HK-2 (cell line): ENCODE measurements at regions not wholly inside any gene's neighbourhood (a gene's known extent, or its start where the extent isn't known, plus 50 kb on each side); places are given as distances from the start of the nearest gene placed in this dataset.
"Not testable (repeated sequence)": the region's sequence is repeated elsewhere in the genome, so short reads cannot be mapped to it uniquely, and the experiment has no call there.

Source experiments
- DNase-seq: peaks from one replicate; pipeline ENCODE4 v3.0.0-alpha.2; 2018; ENCODE audit not compliant: unreplicated experiment

GRCh38 chr14:105708251-105709134, 182.1 kb downstream of the TMEM121 start:
- not testable (repeated sequence) for DNase-seq

GRCh38 chr14:105709281-105710118, 183.1 kb downstream of the TMEM121 start:
- DNase-seq: no peak

DNA sequence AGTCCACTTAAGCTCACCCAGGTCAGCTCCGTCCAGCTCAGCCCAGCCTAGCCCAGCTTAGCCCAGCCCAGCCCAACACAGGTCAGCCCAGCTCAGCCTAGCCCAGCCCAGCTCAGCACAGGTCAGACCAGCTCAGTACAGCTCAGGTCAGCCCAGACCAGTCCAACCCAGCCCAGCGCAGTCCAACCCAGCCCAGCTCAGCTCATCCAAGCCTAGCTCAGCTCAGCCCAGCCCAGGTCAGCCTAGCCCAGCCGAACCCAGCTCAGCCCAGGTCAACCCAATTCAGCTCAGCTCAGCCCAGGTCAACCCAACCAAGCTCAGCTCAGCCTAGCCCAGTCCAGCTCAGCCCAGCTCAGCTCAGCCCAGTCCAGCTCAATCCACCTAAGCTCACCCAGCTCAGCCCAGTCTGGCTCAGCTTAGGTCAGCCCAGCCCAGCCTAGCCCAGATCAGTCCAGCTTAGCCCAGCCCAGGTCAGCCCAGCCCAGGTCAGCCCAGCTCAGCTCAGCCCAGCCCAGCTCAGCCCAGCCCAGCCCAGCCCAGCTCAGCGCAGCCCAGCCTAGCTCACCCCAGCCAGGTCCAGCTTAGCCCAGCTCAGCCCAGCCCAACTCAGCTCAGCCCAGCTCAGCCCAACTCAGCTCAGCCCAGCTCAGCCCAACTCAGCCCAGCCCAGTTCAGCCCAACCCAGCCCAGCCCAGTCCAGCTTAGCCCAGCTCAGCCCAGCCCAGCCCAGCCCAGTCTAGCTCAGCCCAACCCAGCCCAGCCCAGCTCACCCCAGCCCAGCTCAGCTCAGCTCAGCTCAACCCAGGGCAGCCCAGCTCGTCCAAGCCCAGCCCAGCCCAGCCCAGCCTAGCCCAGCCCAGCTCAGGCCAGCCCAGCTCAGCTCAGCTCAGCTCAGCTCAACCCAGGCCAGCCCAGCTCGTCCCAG, 184.0 kb downstream of the TMEM121 start:
- DNase-seq: no peak

- no peak for DNase-seq
Measured at GRCh38 chr14:105711044-105711620, 184.7 kb downstream of the TMEM121 start.

GRCh38 chr14:105711841-105712460, 185.6 kb downstream of the TMEM121 start:
- DNase-seq: no peak

DNA sequence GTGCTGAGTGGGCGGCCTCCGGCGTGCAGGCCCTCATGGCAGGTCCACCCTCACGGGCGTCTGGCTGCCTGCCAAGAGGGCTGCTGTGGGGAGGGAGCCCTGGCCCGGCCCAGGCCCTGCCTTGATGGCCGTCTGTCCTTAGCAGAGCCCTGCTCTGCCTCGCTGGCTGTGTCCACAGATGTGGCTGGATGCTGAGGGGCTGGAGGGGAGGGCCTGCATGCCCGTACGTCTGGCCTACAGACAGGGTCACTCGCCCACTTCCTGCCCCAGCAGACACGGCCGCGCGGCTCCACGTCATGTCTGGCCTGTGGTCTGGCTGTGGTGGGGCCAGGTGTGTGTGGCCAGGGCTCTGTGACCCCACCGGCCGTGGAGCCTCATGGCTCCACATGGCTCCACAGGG, 186.3 kb downstream of the TMEM121 start:
- DNase-seq: not testable (repeated sequence)

GRCh38 chr14:105713160-105713559, 186.8 kb downstream of the TMEM121 start:
- DNase-seq: not testable (repeated sequence)

GRCh38 chr14:105713836-105714235, 187.5 kb downstream of the TMEM121 start:
- DNase-seq: not testable (repeated sequence)

- DNase-seq: not testable (repeated sequence)
Measured at GRCh38 chr14:105718787-105719186, 192.4 kb downstream of the TMEM121 start.

- not testable (repeated sequence) for DNase-seq
Measured at GRCh38 chr14:105720106-105720505, 193.7 kb downstream of the TMEM121 start.

DNA sequence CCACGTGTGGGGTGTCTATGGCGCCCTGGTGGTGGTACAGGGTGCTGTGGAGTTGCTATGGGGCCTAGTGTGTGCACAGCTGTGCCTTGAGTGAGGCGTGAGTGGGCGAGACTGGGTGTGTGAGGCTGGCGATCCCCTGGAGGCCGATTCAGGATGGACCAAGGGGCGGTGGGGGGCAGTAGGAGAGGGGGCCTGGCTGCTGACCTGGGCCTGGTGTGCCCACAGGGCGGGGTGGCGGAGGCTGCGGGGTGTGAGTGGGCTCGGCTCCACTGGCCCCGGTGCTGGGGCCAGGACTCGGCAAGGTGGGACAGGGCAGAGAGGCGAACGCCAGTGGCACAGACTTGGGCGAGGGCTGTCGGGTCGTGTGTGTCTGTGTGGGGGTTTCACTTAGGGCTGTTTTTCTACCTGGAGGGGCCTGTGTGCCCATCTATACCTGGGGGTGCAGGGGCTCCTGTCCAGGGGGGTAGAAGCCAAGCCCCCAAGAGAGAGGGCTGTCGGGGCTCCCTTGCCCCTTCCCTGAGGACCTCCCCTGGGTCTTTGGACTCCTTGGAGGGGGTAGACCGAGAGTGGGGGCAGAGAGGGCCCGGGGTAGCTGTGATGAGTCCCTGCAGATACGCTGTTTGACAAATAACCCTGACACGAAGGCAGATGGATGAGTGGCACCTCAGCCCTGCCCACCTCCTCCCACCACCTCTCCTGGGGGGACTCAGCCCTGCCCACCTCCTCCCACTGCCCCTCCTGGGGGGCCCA, 194.6 kb downstream of the TMEM121 start:
- not testable (repeated sequence) for DNase-seq

DNA sequence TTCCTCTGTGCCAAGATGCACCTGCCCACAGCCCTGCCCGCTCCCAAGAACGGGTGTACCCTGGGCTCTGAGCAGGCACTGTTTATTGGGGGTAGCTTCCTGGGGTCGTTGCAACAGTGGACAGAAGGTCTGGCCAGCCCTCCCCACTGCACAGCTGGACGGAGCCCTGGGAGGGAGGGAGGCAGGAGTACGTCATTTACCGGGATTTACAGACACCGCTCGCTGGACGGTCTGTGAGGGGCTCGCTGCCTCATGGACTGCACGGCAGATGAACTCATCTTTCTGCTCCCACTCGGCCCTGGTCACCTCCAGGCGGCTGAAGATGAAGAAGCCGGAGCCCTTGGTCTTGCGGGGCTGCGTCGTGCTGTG, 195.2 kb downstream of the TMEM121 start:
- not testable (repeated sequence) for DNase-seq

DNA sequence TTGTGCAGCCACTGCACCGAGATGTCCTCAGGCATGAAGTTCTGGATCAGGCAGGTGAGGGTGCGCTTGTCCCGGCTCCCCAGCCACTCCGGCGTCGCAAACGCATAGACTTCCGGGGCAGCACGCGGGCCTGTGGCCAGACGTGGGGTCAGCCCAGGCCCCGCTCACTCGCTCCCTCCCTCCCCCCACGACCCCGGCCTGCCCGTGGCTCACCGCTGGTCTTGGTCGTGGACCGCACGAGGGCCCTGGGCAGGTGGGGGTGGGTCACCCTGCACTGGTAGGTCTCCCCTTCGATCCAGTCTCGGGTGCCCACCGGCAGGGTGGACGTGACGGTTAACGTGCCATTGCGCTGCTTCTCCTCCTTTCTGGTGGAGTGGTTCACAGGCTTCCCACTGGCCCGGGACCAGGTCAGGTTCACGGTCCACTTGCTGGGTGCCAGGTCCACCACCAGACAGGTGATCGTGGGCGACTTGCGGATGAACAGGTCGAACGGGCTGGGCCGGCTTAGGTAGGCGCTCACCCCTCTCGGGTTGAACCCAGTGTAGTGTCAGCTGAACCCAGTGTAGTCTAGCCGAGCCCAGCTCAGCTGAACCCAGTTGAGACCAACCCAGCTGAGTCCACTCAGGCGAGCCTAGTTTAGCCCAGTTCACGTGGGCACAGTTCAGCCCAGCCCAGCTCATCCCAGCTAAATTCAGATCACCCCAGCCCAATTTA, 195.8 kb downstream of the TMEM121 start:
- DNase-seq: not testable (repeated sequence)

GRCh38 chr14:105723271-105723670, 196.9 kb downstream of the TMEM121 start:
- DNase-seq: not testable (repeated sequence)

- DNase-seq: not testable (repeated sequence)
Measured at GRCh38 chr14:105723776-105724175, 197.4 kb downstream of the TMEM121 start.

DNA sequence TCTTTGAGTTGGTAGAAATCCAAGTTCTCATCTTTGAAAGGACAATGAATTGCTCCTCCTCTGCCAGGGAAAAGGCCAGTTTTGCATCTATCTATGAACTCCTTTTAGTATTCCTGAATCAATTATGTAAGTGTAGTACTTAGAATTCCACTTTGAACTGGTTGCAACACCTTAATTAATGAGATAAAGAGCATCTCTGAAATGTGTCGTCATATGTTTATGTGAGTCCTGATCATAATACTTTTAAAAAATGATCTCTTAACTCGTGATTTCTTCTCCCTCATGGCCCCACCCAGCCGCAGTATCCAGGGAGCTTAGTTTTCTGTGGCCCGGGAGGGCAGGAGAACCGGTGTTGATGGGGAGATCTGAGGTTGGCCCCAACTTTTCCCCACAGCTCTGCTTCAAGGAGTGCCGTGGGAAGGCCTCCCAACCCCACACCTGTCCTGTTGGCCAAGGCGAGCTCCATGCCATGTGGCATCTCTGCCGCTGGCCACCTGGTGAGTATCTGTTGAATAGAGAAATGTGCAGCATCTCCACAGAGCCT, 203.5 kb downstream of the TMEM121 start:
- not testable (repeated sequence) for DNase-seq

GRCh38 chr14:105730731-105731130, 204.3 kb downstream of the TMEM121 start:
- DNase-seq: not testable (repeated sequence)

GRCh38 chr14:105731221-105731985, 205.0 kb downstream of the TMEM121 start:
- not testable (repeated sequence) for DNase-seq
